ENCODE measurements at regions not wholly inside any gene's neighbourhood (a gene's known extent, or its start where the extent isn't known, plus 50 kb on each side); places are given as distances from the start of the nearest gene placed in this dataset.

GRCh38 chr7:156179872-156180390 lies 367.7 kb upstream of the SHH start:
- Histone ChIP-seq H3K4me3 (no peak overlapping the region), H3K27me3 (replicated peaks; ENCODE audit: insufficient read depth) (peaks cover 4% of the 10 kb centered on the region), H3K36me3 (no peaks in the 10 kb centered on the region), H3K4me1 (replicated peaks) (no peaks in the 10 kb centered on the region), H3K9me3 (no peaks in the 10 kb centered on the region), H3K27ac (no peak overlapping the region)
- intact Hi-C loops (cut with DNase I) = no loop called here
- TF ChIP-seq CTCF (IDR thresholded peaks at IDR 0.05) (no peak), POLR2AphosphoS5 (IDR thresholded peaks at IDR 0.05) (no peak)
- WGBS = 77% methylated on average over 13 of the region's 13 CpGs
- DNase-seq (ENCODE audit: low spot score) = no peak

GRCh38 chr7:156178857-156179256 lies 366.6 kb upstream of the SHH start:
- Histone ChIP-seq H3K4me3 (no peak overlapping the region), H3K36me3 (no peaks in the 10 kb centered on the region), H3K27ac (no peak overlapping the region), H3K4me1 (replicated peaks) (no peaks in the 10 kb centered on the region), H3K27me3 (replicated peaks; ENCODE audit: insufficient read depth) (peaks cover 4% of the 10 kb centered on the region), H3K9me3 (no peaks in the 10 kb centered on the region)
- no peak for DNase-seq (ENCODE audit: low spot score)
- WGBS = 94% methylated on average over 13 of the region's 13 CpGs
- intact Hi-C loops (cut with DNase I) = no loop called here
- TF ChIP-seq POLR2AphosphoS5 (IDR thresholded peaks at IDR 0.05) (no peak), CTCF (IDR thresholded peaks at IDR 0.05) (no peak), POLR2A (IDR thresholded peaks at IDR 0.05) (no peak)

GRCh38 chr7:156178214-156178613 lies 366.0 kb upstream of the SHH start:
- Histone ChIP-seq H3K27me3 (replicated peaks; ENCODE audit: insufficient read depth) (peaks cover 4% of the 10 kb centered on the region), H3K4me1 (replicated peaks) (no peaks in the 10 kb centered on the region), H3K4me3 (no peak overlapping the region), H3K36me3 (no peaks in the 10 kb centered on the region), H3K9me3 (no peaks in the 10 kb centered on the region), H3K27ac (no peak overlapping the region)
- 78% methylated on average over 15 of the region's 15 CpGs for WGBS
- TF ChIP-seq POLR2A (IDR thresholded peaks at IDR 0.05) = no peak
- no peak for TF ChIP-seq CTCF (IDR thresholded peaks at IDR 0.05)
- no peak for TF ChIP-seq POLR2AphosphoS5 (IDR thresholded peaks at IDR 0.05)
- intact Hi-C loops (cut with DNase I) = no loop called here
- no peak for DNase-seq (ENCODE audit: low spot score)

DNA sequence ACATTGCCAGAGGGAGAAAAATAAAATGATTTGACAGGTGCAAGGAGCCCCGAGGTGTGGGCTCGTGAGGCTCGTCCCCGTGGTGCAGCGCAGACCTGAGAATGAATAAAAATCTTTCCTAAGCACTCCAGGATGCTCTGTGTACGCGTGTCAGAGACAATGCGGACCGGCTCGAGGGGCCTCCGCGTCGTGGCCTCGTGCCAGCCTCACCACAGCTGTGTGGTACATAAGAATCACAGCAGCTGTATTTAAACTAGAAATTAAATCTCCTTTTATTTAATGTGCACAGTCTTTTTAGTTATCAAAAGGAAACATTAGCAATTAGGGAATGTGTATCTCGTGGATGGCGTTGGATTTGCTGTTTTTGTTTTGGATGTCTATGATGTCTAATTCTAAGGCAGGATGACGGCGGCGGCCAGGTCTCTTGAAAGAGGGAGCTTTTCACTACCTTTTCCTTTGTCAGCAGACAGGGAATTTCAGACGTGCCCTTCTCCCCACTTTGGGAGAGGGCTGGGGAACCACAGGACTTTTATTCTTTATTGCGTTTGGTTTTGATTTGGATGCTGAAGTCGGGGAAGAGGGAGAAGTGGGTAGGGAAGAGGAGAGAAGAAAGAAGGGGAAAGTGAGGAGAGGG lies 365.3 kb upstream of the SHH start:
- Histone ChIP-seq H3K4me3 (no peak overlapping the region), H3K9me3 (no peaks in the 10 kb centered on the region), H3K27ac (no peak overlapping the region), H3K4me1 (replicated peaks) (no peaks in the 10 kb centered on the region), H3K27me3 (replicated peaks; ENCODE audit: insufficient read depth) (peaks cover 4% of the 10 kb centered on the region), H3K36me3 (no peaks in the 10 kb centered on the region)
- no peak for TF ChIP-seq CTCF (IDR thresholded peaks at IDR 0.05)
- no peak for TF ChIP-seq POLR2A (IDR thresholded peaks at IDR 0.05)
- TF ChIP-seq POLR2AphosphoS5 (IDR thresholded peaks at IDR 0.05) = no peak
- DNase-seq (ENCODE audit: low spot score) = no peak
- intact Hi-C loops (cut with DNase I) = no loop called here
- WGBS = 56% methylated on average over 22 of the region's 22 CpGs

DNA sequence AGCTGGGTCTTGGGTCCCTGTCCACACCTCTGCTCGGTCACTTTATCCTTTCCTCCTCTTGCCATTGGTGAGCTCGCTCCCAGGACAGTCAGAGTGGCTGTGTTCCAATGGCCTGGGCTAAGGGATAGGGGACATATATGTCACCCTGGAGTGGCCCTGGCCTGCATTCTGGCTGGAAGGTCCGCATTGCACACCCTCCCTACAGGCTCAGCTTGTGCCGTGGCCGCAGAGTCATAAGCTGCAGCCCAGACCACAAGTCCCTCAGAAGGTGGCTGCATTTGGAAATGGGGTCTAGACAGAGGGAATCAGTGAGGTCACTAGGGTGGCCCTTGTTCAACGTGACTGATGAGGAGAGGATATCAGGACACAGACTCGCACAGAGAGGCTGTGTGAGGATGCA lies 363.8 kb upstream of the SHH start:
- Histone ChIP-seq H3K27ac (no peak overlapping the region), H3K36me3 (no peaks in the 10 kb centered on the region), H3K27me3 (replicated peaks; ENCODE audit: insufficient read depth) (peaks cover 4% of the 10 kb centered on the region), H3K9me3 (no peaks in the 10 kb centered on the region), H3K4me3 (no peak overlapping the region), H3K4me1 (replicated peaks) (no peaks in the 10 kb centered on the region)
- WGBS = 89% methylated on average over 7 of the region's 7 CpGs
- TF ChIP-seq POLR2A (IDR thresholded peaks at IDR 0.05) = no peak
- TF ChIP-seq CTCF (IDR thresholded peaks at IDR 0.05) = no peak
- TF ChIP-seq POLR2AphosphoS5 (IDR thresholded peaks at IDR 0.05) = no peak
- intact Hi-C loops (cut with DNase I) = no loop called here
- DNase-seq (ENCODE audit: low spot score) = no peak
